GM21825 (cell line): ENCODE measurements at regions not wholly inside any gene's neighbourhood (a gene's known extent, or its start where the extent isn't known, plus 50 kb on each side); places are given as distances from the start of the nearest gene placed in this dataset.

Experiments
- ATAC-seq: cut with Tn5 transposase; IDR thresholded peaks from one replicate; pipeline ENCODE4 v1.9.1; 2021; ENCODE audit warnings: mild to moderate bottlenecking, moderate library complexity; ENCODE audit not compliant: unreplicated experiment

GRCh38 chr12:78759367-78759766 is 105.2 kb upstream of the SYT1 start:
- ATAC-seq: no peak

GRCh38 chr12:78760906-78761305 is 103.7 kb upstream of the SYT1 start:
- no peak for ATAC-seq

- no peak for ATAC-seq
Measured at GRCh38 chr12:78764913-78765312, 99.7 kb upstream of the SYT1 start.

GRCh38 chr12:78767264-78767981 is 97.2 kb upstream of the SYT1 start:
- ATAC-seq: no peak

- ATAC-seq: no peak
Measured at GRCh38 chr12:78778339-78778738, 86.2 kb upstream of the SYT1 start.

GRCh38 chr12:78787576-78787975 is 77.0 kb upstream of the SYT1 start:
- no peak for ATAC-seq

- no peak for ATAC-seq
Measured at GRCh38 chr12:78790148-78790547, 74.4 kb upstream of the SYT1 start.

- no peak for ATAC-seq
Measured at GRCh38 chr12:78792052-78792698, 72.4 kb upstream of the SYT1 start.

- ATAC-seq: no peak
Measured at GRCh38 chr12:78793491-78793890, 71.1 kb upstream of the SYT1 start.

GRCh38 chr12:78793982-78794381 is 70.6 kb upstream of the SYT1 start:
- no peak for ATAC-seq

- ATAC-seq: no peak
Measured at GRCh38 chr12:78795934-78796445, 68.6 kb upstream of the SYT1 start.

GRCh38 chr12:78797196-78797931 is 67.2 kb upstream of the SYT1 start:
- ATAC-seq: no peak

- ATAC-seq: no peak
Measured at GRCh38 chr12:78799649-78800048, 64.9 kb upstream of the SYT1 start.

GRCh38 chr12:78802593-78802992 is 62.0 kb upstream of the SYT1 start:
- no peak for ATAC-seq

- ATAC-seq: no peak
Measured at GRCh38 chr12:78804262-78804661, 60.3 kb upstream of the SYT1 start.
